Kidney epithelial cell (primary cell): ENCODE measurements at regions not wholly inside any gene's neighbourhood (a gene's known extent, or its start where the extent isn't known, plus 50 kb on each side); places are given as distances from the start of the nearest gene placed in this dataset.

Source experiments
- DNase-seq: peaks from one replicate; pipeline ENCODE4 v3.0.0-alpha.2; 2010; ENCODE audit warnings: low read depth
- H3K27me3 ChIP-seq: 2 replicates; pipeline ENCODE4 v1.6.0; 2011; ENCODE audit warnings: low read length; ENCODE audit not compliant: control insufficient read depth, insufficient read depth
- H3K36me3 ChIP-seq: 2 replicates; pipeline ENCODE4 v1.5.1; 2011; ENCODE audit warnings: low read length; ENCODE audit not compliant: control insufficient read depth, insufficient read depth
- H3K4me3 ChIP-seq: 2 replicates; pipeline ENCODE4 v1.5.1; 2011; ENCODE audit warnings: low read depth, mild to moderate bottlenecking, control low read depth, low read length
- TF ChIP-seq, protein P1 (sequence below): IDR thresholded peaks from 2 replicates; pipeline ENCODE4 v1.5.1; 2011; ENCODE audit warnings: mild to moderate bottlenecking, moderate library complexity, low read length, control low read depth, inconsistent platforms; ENCODE audit not compliant: insufficient read depth, poor library complexity, severe bottlenecking

DNA sequence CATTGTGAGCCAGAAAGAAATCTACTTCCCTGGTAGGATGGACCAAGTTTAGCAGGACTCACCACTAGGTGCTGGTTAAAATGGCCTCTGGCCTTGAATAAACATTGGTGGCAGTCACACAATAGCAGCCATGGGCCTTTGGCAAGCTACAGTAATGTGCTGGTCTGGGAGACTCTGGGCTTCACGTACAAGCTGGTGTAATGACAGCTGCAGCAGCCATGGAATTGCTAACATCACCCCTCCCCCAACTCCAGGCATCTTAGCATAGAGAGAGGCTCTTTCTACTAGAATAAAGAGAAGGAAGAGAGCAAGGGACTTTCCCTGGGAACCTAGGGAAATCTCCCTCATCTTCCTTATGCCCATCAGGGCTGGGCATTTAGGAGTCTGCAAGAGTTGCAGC lies 205.1 kb upstream of the SEMA3A start:
- Histone ChIP-seq H3K36me3 (no peaks in the 10 kb centered on the region), H3K4me3 (no peak overlapping the region), H3K27me3 (no peaks in the 10 kb centered on the region)
- TF ChIP-seq, protein P1, sequence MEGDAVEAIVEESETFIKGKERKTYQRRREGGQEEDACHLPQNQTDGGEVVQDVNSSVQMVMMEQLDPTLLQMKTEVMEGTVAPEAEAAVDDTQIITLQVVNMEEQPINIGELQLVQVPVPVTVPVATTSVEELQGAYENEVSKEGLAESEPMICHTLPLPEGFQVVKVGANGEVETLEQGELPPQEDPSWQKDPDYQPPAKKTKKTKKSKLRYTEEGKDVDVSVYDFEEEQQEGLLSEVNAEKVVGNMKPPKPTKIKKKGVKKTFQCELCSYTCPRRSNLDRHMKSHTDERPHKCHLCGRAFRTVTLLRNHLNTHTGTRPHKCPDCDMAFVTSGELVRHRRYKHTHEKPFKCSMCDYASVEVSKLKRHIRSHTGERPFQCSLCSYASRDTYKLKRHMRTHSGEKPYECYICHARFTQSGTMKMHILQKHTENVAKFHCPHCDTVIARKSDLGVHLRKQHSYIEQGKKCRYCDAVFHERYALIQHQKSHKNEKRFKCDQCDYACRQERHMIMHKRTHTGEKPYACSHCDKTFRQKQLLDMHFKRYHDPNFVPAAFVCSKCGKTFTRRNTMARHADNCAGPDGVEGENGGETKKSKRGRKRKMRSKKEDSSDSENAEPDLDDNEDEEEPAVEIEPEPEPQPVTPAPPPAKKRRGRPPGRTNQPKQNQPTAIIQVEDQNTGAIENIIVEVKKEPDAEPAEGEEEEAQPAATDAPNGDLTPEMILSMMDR, result no peak
- DNase-seq, result no peak

DNA sequence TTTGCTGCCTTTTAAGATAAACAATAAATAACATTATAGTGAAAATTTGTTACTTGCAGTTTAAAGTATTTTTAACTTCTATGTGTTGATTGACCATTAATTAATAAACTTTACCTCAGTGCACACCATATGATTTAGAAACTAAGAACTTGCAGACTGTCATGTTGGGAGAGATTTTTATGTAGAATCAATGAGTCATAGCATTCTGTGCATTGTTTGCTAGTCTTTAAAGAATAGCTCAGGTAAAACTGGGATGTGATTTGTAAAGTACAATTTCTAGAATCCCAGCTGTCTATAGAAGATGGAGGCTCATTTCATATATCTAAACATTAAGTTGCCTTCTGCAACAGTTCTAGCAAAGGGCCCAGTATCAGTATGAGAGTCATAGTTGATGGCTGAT lies 199.6 kb upstream of the SEMA3A start:
- no peak overlapping the region for H3K4me3 ChIP-seq
- H3K36me3 ChIP-seq, result no peaks in the 10 kb centered on the region
- TF ChIP-seq, protein P1, result no peak
- H3K27me3 ChIP-seq, result no peaks in the 10 kb centered on the region
- no peak for DNase-seq

DNA sequence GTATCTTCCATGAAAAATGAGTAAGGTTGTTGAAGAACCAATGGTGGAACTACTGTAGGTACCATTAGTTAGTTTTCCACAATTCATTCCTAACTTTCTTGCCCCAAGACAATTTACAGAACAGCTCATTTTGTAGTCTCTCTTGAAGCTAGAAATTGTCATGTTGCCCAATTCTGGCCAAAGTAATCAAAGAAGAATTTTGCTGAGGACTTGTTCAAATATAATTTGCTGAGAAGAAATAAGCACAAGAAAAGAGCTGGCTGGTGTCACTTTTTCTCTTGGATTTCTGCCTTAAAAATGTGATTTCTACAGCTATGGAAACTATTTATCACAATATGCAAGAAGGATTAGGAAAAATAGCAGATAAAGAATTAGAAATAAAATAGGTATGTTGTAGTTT lies 199.2 kb upstream of the SEMA3A start:
- TF ChIP-seq, protein P1, result no peak
- H3K27me3 ChIP-seq, result no peaks in the 10 kb centered on the region
- H3K4me3 ChIP-seq, result no peak overlapping the region
- DNase-seq, result no peak
- H3K36me3 ChIP-seq, result no peaks in the 10 kb centered on the region

DNA sequence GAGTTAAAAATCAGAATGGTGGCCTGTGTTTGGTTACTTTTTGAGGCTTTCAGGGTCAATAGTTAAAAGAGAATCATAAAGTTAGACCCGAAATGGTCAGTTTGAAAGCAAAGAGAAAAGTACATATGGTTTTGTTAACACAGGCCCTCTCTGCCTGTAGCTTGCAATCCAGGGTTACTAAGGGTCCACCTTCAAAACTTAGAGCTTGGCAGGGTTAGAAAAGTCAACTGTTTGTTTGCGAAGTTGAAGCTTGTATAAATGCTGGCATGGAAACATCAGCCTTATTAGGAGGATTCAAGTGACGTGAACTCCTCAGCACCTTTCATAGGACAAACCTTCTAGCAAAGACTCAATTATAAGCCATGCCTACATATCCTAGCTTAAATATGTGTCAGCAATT lies 196.3 kb upstream of the SEMA3A start:
- Histone ChIP-seq H3K4me3 (no peak overlapping the region), H3K27me3 (no peaks in the 10 kb centered on the region), H3K36me3 (no peaks in the 10 kb centered on the region)
- no peak for DNase-seq
- TF ChIP-seq, protein P1, result no peak

DNA sequence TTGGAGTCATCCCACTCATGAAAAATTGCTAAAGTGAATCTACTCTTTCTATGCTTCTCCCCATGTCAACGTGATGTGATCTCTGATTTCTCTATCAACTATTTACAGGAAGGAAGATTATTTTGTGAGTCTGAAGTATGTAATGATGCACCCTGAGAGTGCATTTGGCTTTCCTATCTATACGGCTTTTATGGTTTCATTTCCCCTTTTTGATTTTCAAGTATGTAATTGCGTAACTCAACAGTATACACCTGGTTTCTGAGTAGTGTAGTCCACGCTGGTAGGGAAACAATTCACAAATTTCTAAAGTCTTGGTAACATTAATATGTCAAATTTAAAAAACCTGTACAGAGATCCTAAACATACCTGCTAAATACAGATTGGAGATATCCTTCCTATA lies 194.7 kb upstream of the SEMA3A start:
- no peaks in the 10 kb centered on the region for H3K36me3 ChIP-seq
- H3K4me3 ChIP-seq, result no peak overlapping the region
- TF ChIP-seq, protein P1, result no peak
- no peaks in the 10 kb centered on the region for H3K27me3 ChIP-seq
- DNase-seq, result no peak

DNA sequence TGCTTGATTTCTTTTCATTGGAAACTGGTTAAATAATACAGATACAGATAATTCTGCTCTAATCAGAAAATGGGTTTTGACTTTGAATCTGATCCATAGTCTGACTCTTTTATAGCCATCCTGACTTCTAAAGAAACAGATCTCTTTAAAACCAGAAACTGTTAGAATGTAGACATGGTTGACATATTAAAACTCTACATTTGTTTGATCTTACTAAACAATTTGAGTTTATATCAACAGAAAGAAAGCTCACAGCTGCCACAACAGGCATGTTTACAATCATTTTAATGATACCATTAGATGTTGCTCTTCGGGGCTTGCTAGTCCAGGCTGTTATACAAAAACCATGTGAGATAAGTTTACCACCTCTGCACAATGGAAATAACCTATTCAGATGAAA lies 193.0 kb upstream of the SEMA3A start:
- no peak for DNase-seq
- TF ChIP-seq, protein P1, result no peak
- Histone ChIP-seq H3K4me3 (no peak overlapping the region), H3K27me3 (no peaks in the 10 kb centered on the region), H3K36me3 (no peaks in the 10 kb centered on the region)
